ENCODE measurements at regions not wholly inside any gene's neighbourhood (a gene's known extent, or its start where the extent isn't known, plus 50 kb on each side); places are given as distances from the start of the nearest gene placed in this dataset.

DNA sequence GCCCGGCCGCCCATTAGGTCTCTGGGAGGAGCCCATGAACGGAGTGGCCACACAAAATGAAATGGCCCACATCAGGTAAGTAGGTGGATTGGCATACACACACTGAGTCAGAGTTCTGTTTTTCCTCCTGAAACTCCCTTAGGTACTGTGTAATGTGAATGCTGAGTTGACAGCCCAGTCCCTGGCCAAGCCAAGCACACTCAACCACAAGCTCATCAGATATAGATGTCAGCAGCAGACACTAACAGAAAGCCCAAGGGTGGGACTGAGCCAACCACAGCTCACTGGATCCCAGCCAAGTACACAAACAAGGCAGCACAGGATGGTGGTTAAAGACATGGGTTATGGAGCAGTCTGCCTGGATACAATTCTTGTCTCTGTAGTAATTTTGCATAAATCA, 403.4 kb downstream of the GJA1 start:
- TF ChIP-seq CREB1 (IDR thresholded peaks at IDR 0.05; ENCODE audit: low read depth), result no peak
- no peak for TF ChIP-seq TAF1 (IDR thresholded peaks at IDR 0.05; ENCODE audit: low read depth)
- TF ChIP-seq FOXM1 (IDR thresholded peaks at IDR 0.05; ENCODE audit: borderline replicate concordance, low read depth), result no peak
- TF ChIP-seq, protein P1, sequence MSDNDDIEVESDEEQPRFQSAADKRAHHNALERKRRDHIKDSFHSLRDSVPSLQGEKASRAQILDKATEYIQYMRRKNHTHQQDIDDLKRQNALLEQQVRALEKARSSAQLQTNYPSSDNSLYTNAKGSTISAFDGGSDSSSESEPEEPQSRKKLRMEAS (IDR thresholded peaks at IDR 0.05), result no peak
- TF ChIP-seq YY1 (IDR thresholded peaks at IDR 0.05; ENCODE audit: low read depth), result no peak
- TF ChIP-seq, protein P2, sequence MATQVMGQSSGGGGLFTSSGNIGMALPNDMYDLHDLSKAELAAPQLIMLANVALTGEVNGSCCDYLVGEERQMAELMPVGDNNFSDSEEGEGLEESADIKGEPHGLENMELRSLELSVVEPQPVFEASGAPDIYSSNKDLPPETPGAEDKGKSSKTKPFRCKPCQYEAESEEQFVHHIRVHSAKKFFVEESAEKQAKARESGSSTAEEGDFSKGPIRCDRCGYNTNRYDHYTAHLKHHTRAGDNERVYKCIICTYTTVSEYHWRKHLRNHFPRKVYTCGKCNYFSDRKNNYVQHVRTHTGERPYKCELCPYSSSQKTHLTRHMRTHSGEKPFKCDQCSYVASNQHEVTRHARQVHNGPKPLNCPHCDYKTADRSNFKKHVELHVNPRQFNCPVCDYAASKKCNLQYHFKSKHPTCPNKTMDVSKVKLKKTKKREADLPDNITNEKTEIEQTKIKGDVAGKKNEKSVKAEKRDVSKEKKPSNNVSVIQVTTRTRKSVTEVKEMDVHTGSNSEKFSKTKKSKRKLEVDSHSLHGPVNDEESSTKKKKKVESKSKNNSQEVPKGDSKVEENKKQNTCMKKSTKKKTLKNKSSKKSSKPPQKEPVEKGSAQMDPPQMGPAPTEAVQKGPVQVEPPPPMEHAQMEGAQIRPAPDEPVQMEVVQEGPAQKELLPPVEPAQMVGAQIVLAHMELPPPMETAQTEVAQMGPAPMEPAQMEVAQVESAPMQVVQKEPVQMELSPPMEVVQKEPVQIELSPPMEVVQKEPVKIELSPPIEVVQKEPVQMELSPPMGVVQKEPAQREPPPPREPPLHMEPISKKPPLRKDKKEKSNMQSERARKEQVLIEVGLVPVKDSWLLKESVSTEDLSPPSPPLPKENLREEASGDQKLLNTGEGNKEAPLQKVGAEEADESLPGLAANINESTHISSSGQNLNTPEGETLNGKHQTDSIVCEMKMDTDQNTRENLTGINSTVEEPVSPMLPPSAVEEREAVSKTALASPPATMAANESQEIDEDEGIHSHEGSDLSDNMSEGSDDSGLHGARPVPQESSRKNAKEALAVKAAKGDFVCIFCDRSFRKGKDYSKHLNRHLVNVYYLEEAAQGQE (IDR thresholded peaks at IDR 0.05; ENCODE audit: low read depth), result no peak
- no peak for TF ChIP-seq CEBPB (IDR thresholded peaks at IDR 0.05)
- no peak for TF ChIP-seq RAD21 (IDR thresholded peaks at IDR 0.05; ENCODE audit: low read depth)

Measured in Ishikawa (cell line).